Adrenal gland (tissue), 5 donors: ENCODE measurements at regions not wholly inside any gene's neighbourhood (a gene's known extent, or its start where the extent isn't known, plus 50 kb on each side); places are given as distances from the start of the nearest gene placed in this dataset.

Experiments
- CTCF ChIP-seq, 6 experiments: fragments of 450-650 bp in 4 of 6; fragments of 200-600 bp in 2 of 6; sonication (generic) in 1 of 6; IDR thresholded peaks; 1 replicate in 5 of 6; 2 replicates in 1 of 6; pipeline versions ENCODE4 v1.5.1 to v1.8.0; 2016 to 2021; ENCODE audit warnings: antibody characterized with exemption in 6 of 6, mild to moderate bottlenecking in 2 of 6, moderate library complexity in 1 of 6
- POLR2A ChIP-seq, 2 donors: fragments of 450-650 bp; IDR thresholded peaks; one replicate each; pipeline ENCODE4 v1.6.1; 2017; ENCODE audit warnings: antibody characterized with exemption in 2 of 2, mild to moderate bottlenecking in 2 of 2, moderate library complexity in 1 of 2
- donor health status: DM: no; HTN: no; CAD: no.

GRCh38 chr10:10403762-10404161 is 613.9 kb upstream of the CELF2 start:
- TF ChIP-seq POLR2A (IDR thresholded peaks at IDR 0.05) (no peak), CTCF (IDR thresholded peaks at IDR 0.05) (no peak)
